Smooth muscle cell (in vitro differentiated cells): ENCODE measurements at regions not wholly inside any gene's neighbourhood (a gene's known extent, or its start where the extent isn't known, plus 50 kb on each side); places are given as distances from the start of the nearest gene placed in this dataset.

Experiments used
- DNase-seq: peaks from one replicate; lab custom pipeline; 2025; ENCODE audit not compliant: unreplicated experiment; lab: John Stamatoyannopoulos, UW
- H2AFZ ChIP-seq: fragments of 200-600 bp; sonication (generic); 2 replicates; pipeline ENCODE4 v1.6.0; 2016; ENCODE audit warnings: antibody characterized with exemption, low read depth, mild to moderate bottlenecking
- H3F3A ChIP-seq: fragments of 200-600 bp; sonication (generic); 2 replicates; pipeline ENCODE4 v1.6.0; 2017; ENCODE audit warnings: antibody characterized with exemption, low read depth
- H3K27ac ChIP-seq: fragments of 200-600 bp; sonication (generic); 2 replicates; pipeline ENCODE4 v1.5.1; 2016; ENCODE audit warnings: low read depth, mild to moderate bottlenecking
- H3K27me3 ChIP-seq: fragments of 200-600 bp; sonication (generic); 2 replicates; pipeline ENCODE4 v1.6.1; 2016; ENCODE audit warnings: low read depth, mild to moderate bottlenecking
- H3K36me3 ChIP-seq: fragments of 200-600 bp; sonication (generic); 2 replicates; pipeline ENCODE4 v1.5.1; 2016; ENCODE audit warnings: low read depth
- H3K4me1 ChIP-seq: fragments of 200-600 bp; sonication (generic); 2 replicates; pipeline ENCODE4 v1.5.1; 2016; ENCODE audit warnings: low read depth
- H3K4me2 ChIP-seq: fragments of 200-600 bp; sonication (generic); 2 replicates; pipeline ENCODE4 v1.6.0; 2016; ENCODE audit warnings: mild to moderate bottlenecking
- H3K4me3 ChIP-seq: fragments of 200-600 bp; sonication (generic); 2 replicates; pipeline ENCODE4 v1.5.1; 2016; ENCODE audit warnings: mild to moderate bottlenecking
- H3K79me2 ChIP-seq: fragments of 200-600 bp; sonication (generic); 2 replicates; pipeline ENCODE4 v1.6.0; 2016; ENCODE audit warnings: low read depth, mild to moderate bottlenecking
- H3K9ac ChIP-seq: fragments of 200-600 bp; sonication (generic); 2 replicates; pipeline ENCODE4 v1.6.0; 2016; ENCODE audit warnings: low read depth
- H3K9me3 ChIP-seq: fragments of 200-600 bp; sonication (generic); replicated peaks from 2 replicates; pipeline ENCODE4 v1.5.1; 2016; ENCODE audit warnings: low read depth
- H4K20me1 ChIP-seq: fragments of 200-600 bp; sonication (generic); 2 replicates; pipeline ENCODE4 v1.6.0; 2016; ENCODE audit warnings: low read depth
- CTCF ChIP-seq: fragments of 200-600 bp; sonication (generic); IDR thresholded peaks from 2 replicates; pipeline ENCODE4 v1.5.1; 2017; ENCODE audit warnings: borderline replicate concordance, mild to moderate bottlenecking, antibody characterized with exemption; ENCODE audit not compliant: insufficient read depth, poor library complexity, severe bottlenecking
- WGBS: methylation state at CpG from one replicate; pipeline ENCODE4 v1.1.7; 2016; ENCODE audit warnings: low lambda C conversion rate; 5-methylcytosine and 5-hydroxymethylcytosine counted together

GRCh38 chr9:126146254-126147145 is 180.1 kb upstream of the MVB12B start:
- H3K4me3 ChIP-seq, result no peak overlapping the region
- H3F3A ChIP-seq, result no peaks in the 10 kb centered on the region
- H3K9me3 ChIP-seq, result no peaks in the 10 kb centered on the region
- no peaks in the 10 kb centered on the region for H3K79me2 ChIP-seq
- peaks cover 37% of the 10 kb centered on the region for H3K27me3 ChIP-seq
- H3K4me1 ChIP-seq, result no peaks in the 10 kb centered on the region
- H2AFZ ChIP-seq, result no peak overlapping the region
- DNase-seq, result no peak
- no peak overlapping the region for H3K9ac ChIP-seq
- H3K27ac ChIP-seq, result no peak overlapping the region
- 24% methylated on average over 19 of the region's 19 CpGs for WGBS
- H4K20me1 ChIP-seq, result no peaks in the 10 kb centered on the region
- H3K4me2 ChIP-seq, result no peak overlapping the region
- TF ChIP-seq CTCF, result peak; percentile 34
- H3K36me3 ChIP-seq, result no peaks in the 10 kb centered on the region

DNA sequence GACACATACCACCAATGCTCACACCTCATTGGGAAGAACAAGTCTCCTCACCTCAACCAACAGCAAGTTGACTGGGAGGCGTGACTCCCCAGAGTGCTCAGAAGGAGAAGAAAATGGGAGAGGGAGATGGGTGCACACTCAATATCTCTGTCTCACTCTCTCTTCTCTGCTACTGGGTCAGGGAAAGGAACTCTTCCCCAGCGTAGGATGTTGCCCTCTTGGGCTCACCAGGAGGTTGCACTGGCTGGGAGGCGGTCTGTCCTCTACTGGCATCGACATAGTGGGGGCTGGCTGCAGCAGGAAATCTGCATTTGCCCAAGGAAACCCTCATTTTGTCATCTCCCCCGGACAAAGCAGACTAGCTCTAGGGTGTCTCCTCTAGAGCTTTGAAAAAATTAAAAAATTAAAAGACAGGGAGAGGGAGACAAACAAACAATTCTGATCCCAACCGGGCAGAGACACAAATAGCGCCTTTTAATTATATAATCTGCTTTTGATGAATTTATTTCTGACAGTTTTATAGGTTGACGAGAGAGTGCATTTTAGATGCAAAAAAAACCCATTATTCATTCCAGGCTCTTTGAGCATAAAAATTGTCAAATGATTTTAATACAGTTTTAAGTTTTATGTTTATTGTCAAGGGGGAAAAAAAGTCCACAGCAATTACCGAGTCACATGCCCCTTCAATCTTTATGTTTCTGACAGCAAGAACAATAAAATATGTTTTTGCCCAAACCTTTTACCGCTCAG is 179.3 kb upstream of the MVB12B start:
- Histone ChIP-seq H3K4me3 (no peak overlapping the region), H4K20me1 (no peaks in the 10 kb centered on the region), H3K9me3 (no peaks in the 10 kb centered on the region), H3K4me2 (no peak overlapping the region), H3K27me3 (peaks cover 37% of the 10 kb centered on the region), H3K79me2 (no peaks in the 10 kb centered on the region), H3K4me1 (no peaks in the 10 kb centered on the region), H3F3A (no peaks in the 10 kb centered on the region), H3K27ac (no peak overlapping the region), H3K9ac (no peak overlapping the region), H3K36me3 (no peaks in the 10 kb centered on the region), H2AFZ (no peak overlapping the region)
- WGBS, result 83% methylated on average over 10 of the region's 10 CpGs
- no peak for TF ChIP-seq CTCF
- DNase-seq, result no peak

GRCh38 chr9:126147936-126148870 is 178.4 kb upstream of the MVB12B start:
- H3F3A ChIP-seq, result no peaks in the 10 kb centered on the region
- no peaks in the 10 kb centered on the region for H3K4me1 ChIP-seq
- no peak for DNase-seq
- no peak overlapping the region for H3K4me3 ChIP-seq
- no peak overlapping the region for H3K9ac ChIP-seq
- no peaks in the 10 kb centered on the region for H4K20me1 ChIP-seq
- H3K36me3 ChIP-seq, result no peaks in the 10 kb centered on the region
- H3K9me3 ChIP-seq, result no peaks in the 10 kb centered on the region
- H3K4me2 ChIP-seq, result no peak overlapping the region
- H3K79me2 ChIP-seq, result no peaks in the 10 kb centered on the region
- H3K27me3 ChIP-seq, result peaks cover 37% of the 10 kb centered on the region
- 90% methylated on average over 18 of the region's 18 CpGs for WGBS
- TF ChIP-seq CTCF, result no peak
- H2AFZ ChIP-seq, result no peak overlapping the region
- no peak overlapping the region for H3K27ac ChIP-seq
